ENCODE measurements at regions not wholly inside any gene's neighbourhood (a gene's known extent, or its start where the extent isn't known, plus 50 kb on each side); places are given as distances from the start of the nearest gene placed in this dataset.

DNA sequence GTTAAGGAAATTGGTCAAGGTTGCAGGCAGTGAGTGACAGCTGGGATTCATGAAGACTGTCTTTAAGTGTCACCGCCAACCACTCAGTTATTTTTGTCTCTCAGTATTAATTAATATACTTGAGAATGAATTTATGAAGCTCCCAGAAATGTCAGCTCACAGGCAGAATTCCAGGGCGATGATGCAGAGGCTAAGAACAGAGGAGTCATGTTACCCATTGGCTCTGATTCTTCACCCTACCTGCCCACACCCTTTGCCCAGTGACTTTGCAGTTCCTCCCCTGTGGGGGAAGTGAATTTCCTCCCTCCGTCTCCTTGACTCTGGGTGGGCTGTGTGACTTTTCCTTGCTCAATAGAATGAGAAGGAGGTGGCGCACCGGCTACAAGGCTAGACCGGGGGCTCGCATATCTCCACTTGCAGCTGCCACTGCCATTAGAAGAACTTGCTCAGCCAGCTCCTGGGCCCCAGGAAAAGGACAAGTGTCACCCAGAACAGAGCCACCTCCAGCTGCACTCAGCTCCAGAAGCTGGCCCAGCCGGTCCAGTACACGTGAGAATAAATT, 157.1 kb upstream of the PRKCQ start:
- no peak for TF ChIP-seq CEBPB (tag; IDR thresholded peaks at IDR 0.05)
- TF ChIP-seq ZNF197 (CRISPR knock-in tag; IDR thresholded peaks at IDR 0.05; ENCODE audit: low read depth) = no peak
